NCI-H226 (cell line): ENCODE measurements at regions not wholly inside any gene's neighbourhood (a gene's known extent, or its start where the extent isn't known, plus 50 kb on each side); places are given as distances from the start of the nearest gene placed in this dataset.

Experiments used
- DNase-seq: peaks from one replicate; pipeline ENCODE4 v3.0.0-alpha.2; 2015

GRCh38 chr6:12593771-12594529 lies 122.6 kb upstream of the PHACTR1 start:
- DNase-seq = no peak

GRCh38 chr6:12594530-12594893 lies 122.1 kb upstream of the PHACTR1 start:
- DNase-seq = no peak

GRCh38 chr6:12595161-12595811 lies 121.3 kb upstream of the PHACTR1 start:
- no peak for DNase-seq

- DNase-seq = no peak
Observed at GRCh38 chr6:12596731-12597130, 119.8 kb upstream of the PHACTR1 start.

GRCh38 chr6:12598919-12599318 lies 117.6 kb upstream of the PHACTR1 start:
- no peak for DNase-seq

GRCh38 chr6:12601881-12602280 lies 114.7 kb upstream of the PHACTR1 start:
- DNase-seq = no peak

- no peak for DNase-seq
Observed at GRCh38 chr6:12602342-12602741, 114.2 kb upstream of the PHACTR1 start.

GRCh38 chr6:12602951-12603672 lies 113.5 kb upstream of the PHACTR1 start:
- DNase-seq = peak; percentile 31

- no peak for DNase-seq
Observed at GRCh38 chr6:12603673-12604049, 112.9 kb upstream of the PHACTR1 start.

GRCh38 chr6:12605888-12606345 lies 110.7 kb upstream of the PHACTR1 start:
- DNase-seq = peak; percentile 15

GRCh38 chr6:12606616-12607015 lies 110.0 kb upstream of the PHACTR1 start:
- no peak for DNase-seq

- DNase-seq = peak; percentile 61
Observed at GRCh38 chr6:12608016-12608860, 108.3 kb upstream of the PHACTR1 start.

GRCh38 chr6:12608874-12609273 lies 107.7 kb upstream of the PHACTR1 start:
- DNase-seq = no peak

GRCh38 chr6:12609751-12610150 lies 106.8 kb upstream of the PHACTR1 start:
- DNase-seq = no peak

- no peak for DNase-seq
Observed at GRCh38 chr6:12610862-12611261, 105.7 kb upstream of the PHACTR1 start.

- no peak for DNase-seq
Observed at GRCh38 chr6:12613811-12614210, 102.8 kb upstream of the PHACTR1 start.

GRCh38 chr6:12614456-12614855 lies 102.1 kb upstream of the PHACTR1 start:
- peak; percentile 19 for DNase-seq

GRCh38 chr6:12618296-12618695 lies 98.3 kb upstream of the PHACTR1 start:
- no peak for DNase-seq

- DNase-seq = no peak
Observed at GRCh38 chr6:12621754-12622153, 94.8 kb upstream of the PHACTR1 start.

GRCh38 chr6:12622566-12622965 lies 94.0 kb upstream of the PHACTR1 start:
- no peak for DNase-seq

- DNase-seq = no peak
Observed at GRCh38 chr6:12624142-12624837, 92.3 kb upstream of the PHACTR1 start.

- DNase-seq = no peak
Observed at GRCh38 chr6:12627053-12627452, 89.5 kb upstream of the PHACTR1 start.
